ENCODE measurements at regions not wholly inside any gene's neighbourhood (a gene's known extent, or its start where the extent isn't known, plus 50 kb on each side); places are given as distances from the start of the nearest gene placed in this dataset.

DNA sequence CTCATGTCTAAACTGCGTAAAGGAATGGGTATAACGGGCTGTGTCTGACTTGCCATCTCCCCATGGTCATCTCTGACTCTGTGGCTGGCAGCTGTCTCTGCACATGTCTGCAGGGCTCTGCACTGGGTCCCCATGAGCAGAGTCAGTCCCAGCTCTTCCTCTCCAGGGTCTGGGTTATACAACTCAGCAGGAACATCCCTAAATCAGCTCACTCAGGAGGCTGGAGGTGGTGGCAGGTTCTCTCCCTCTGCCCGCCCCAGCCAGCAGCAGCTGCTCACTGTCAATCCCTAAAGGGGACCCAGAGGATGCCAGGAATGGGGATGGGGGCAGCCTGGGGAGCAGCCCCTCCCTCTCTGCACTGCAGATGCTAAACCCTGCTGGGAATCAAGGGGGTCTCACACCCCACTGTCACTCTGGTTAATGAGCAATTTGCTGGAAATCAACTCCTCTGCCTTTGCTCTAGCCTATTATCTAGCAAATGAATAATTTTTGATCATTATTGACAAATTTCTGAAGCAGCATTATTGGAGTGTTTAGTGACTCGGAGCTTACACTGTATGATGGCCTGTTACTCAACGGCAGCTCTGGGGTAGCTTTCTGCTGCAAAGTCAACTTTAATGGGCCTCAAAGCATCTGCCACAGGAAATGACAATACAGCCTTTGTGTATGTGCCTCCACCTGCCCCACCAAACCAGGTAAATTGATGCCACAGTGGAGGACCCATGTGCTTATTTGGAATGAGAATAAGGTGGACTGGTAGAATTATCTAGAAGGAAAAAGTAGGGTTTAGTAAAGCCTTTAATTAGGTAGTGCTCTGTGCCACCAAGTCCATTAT, 55.7 kb upstream of the SHANK2 start:
- H3K79me2 ChIP-seq (ENCODE audit: insufficient read depth, low read length): no peaks in the 10 kb centered on the region
- H3K27ac ChIP-seq (ENCODE audit: low read depth, low read length, poor library complexity, severe bottlenecking): no peak overlapping the region
- no peaks in the 10 kb centered on the region for H3K9me2 ChIP-seq (ENCODE audit: low read depth, low read length)

DNA sequence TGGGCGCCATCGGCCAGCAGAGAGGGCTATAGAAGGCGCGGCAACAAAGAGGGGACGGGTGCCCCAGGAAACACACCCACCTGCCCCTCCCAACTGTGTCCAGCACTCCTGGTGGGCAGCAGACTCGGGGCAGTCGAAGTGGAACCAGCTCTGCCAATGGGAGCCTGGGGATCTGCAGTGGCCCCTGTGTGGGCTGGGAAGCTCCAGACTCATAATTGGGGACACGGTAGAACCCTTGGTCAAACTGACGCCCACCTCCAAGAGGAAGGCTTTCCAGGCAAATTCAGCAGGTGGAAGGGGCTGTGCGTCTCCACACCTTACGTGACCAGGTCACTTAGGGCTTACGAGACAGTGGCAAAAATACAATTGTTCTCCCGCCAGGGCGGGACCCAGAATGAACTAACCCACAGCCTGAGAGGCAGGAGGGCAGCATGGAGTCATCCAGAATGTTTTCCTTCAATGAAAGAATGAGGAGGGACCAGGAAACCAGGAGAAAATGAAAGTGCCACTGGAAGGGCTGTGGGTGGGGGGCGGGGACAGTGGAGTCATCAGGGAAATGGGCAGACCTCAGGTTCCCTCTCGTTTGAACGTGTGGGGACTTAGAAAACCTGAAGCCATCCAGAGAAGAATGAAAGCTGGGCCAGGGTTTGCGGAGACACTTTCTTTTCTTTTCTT, 53.2 kb upstream of the SHANK2 start:
- H3K9ac ChIP-seq (ENCODE audit: low read length): no peak overlapping the region
- H4K20me1 ChIP-seq (ENCODE audit: insufficient read depth, low read length): no peaks in the 10 kb centered on the region
- TF ChIP-seq CTCF (IDR thresholded peaks at IDR 0.05; ENCODE audit: low read length) (no peak), EZH2 (IDR thresholded peaks at IDR 0.05; ENCODE audit: borderline replicate concordance, low read length) (no peak)
- no peaks in the 10 kb centered on the region for H3K36me3 ChIP-seq (ENCODE audit: insufficient read depth, low read length)
- H3K79me2 ChIP-seq (ENCODE audit: insufficient read depth, low read length): no peaks in the 10 kb centered on the region
- H3F3A ChIP-seq (ENCODE audit: insufficient read depth, low read length): no peaks in the 10 kb centered on the region
- no peaks in the 10 kb centered on the region for H3K27me3 ChIP-seq (ENCODE audit: insufficient read depth, low read length)
- H3K27ac ChIP-seq (ENCODE audit: low read depth, low read length, poor library complexity, severe bottlenecking): no peak overlapping the region
- H3K4me3 ChIP-seq (ENCODE audit: low read depth, low read length, poor library complexity, severe bottlenecking): no peak overlapping the region
- H3K9me3 ChIP-seq (ENCODE audit: low read length): no peaks in the 10 kb centered on the region
- no peaks in the 10 kb centered on the region for H3K9me2 ChIP-seq (ENCODE audit: low read depth, low read length)
- H2AFZ ChIP-seq (ENCODE audit: low read length): no peak overlapping the region
- H3K4me2 ChIP-seq (ENCODE audit: low read length): no peak overlapping the region
- H3K4me1 ChIP-seq (ENCODE audit: insufficient read depth, low read length, severe bottlenecking): no peaks in the 10 kb centered on the region

More for the DNA sequence above, 55.7 kb upstream of the SHANK2 start:
- Histone ChIP-seq H2AFZ (ENCODE audit: low read length) (no peak overlapping the region), H3K4me3 (ENCODE audit: low read depth, low read length, poor library complexity, severe bottlenecking) (no peak overlapping the region), H3K9me3 (ENCODE audit: low read length) (no peaks in the 10 kb centered on the region), H3K27me3 (ENCODE audit: insufficient read depth, low read length) (no peaks in the 10 kb centered on the region), H4K20me1 (ENCODE audit: insufficient read depth, low read length) (no peaks in the 10 kb centered on the region), H3F3A (ENCODE audit: insufficient read depth, low read length) (no peaks in the 10 kb centered on the region), H3K4me1 (ENCODE audit: insufficient read depth, low read length, severe bottlenecking) (no peaks in the 10 kb centered on the region), H3K9ac (ENCODE audit: low read length) (no peak overlapping the region), H3K36me3 (ENCODE audit: insufficient read depth, low read length) (no peaks in the 10 kb centered on the region), H3K4me2 (ENCODE audit: low read length) (no peak overlapping the region)
- TF ChIP-seq EZH2 (IDR thresholded peaks at IDR 0.05; ENCODE audit: borderline replicate concordance, low read length): no peak
- no peak for TF ChIP-seq CTCF (IDR thresholded peaks at IDR 0.05; ENCODE audit: low read length)

DNA sequence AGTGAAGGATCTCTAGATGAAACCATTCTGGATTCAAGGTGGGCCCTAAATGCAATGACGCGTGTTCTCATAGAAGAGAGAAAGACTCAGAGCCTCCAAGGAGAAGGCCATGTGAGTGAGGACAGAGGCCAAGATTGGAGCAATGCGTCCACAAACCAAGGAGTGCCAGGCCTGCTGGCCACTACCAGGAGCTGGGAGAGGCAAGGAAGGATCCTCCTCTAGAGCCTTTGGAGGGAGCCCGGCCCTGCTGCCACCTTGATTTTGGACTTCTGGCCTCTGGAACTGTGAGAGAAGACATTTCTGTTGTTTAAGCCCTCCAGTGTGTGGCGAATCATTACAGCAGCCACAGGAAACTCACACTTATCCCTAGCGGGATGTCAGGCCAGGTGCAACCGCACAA, 52.7 kb upstream of the SHANK2 start:
- Histone ChIP-seq H4K20me1 (ENCODE audit: insufficient read depth, low read length) (no peaks in the 10 kb centered on the region), H3K4me2 (ENCODE audit: low read length) (no peak overlapping the region), H3K4me1 (ENCODE audit: insufficient read depth, low read length, severe bottlenecking) (no peaks in the 10 kb centered on the region), H3K36me3 (ENCODE audit: insufficient read depth, low read length) (no peaks in the 10 kb centered on the region), H3K79me2 (ENCODE audit: insufficient read depth, low read length) (no peaks in the 10 kb centered on the region), H3K27ac (ENCODE audit: low read depth, low read length, poor library complexity, severe bottlenecking) (no peak overlapping the region), H3K9me2 (ENCODE audit: low read depth, low read length) (no peaks in the 10 kb centered on the region), H2AFZ (ENCODE audit: low read length) (no peak overlapping the region), H3K9ac (ENCODE audit: low read length) (no peak overlapping the region), H3K27me3 (ENCODE audit: insufficient read depth, low read length) (no peaks in the 10 kb centered on the region), H3K9me3 (ENCODE audit: low read length) (no peaks in the 10 kb centered on the region), H3K4me3 (ENCODE audit: low read depth, low read length, poor library complexity, severe bottlenecking) (no peak overlapping the region), H3F3A (ENCODE audit: insufficient read depth, low read length) (no peaks in the 10 kb centered on the region)
- TF ChIP-seq CTCF (IDR thresholded peaks at IDR 0.05; ENCODE audit: low read length) (no peak), EZH2 (IDR thresholded peaks at IDR 0.05; ENCODE audit: borderline replicate concordance, low read length) (no peak)
